ENCODE measurements at regions not wholly inside any gene's neighbourhood (a gene's known extent, or its start where the extent isn't known, plus 50 kb on each side); places are given as distances from the start of the nearest gene placed in this dataset.

DNA sequence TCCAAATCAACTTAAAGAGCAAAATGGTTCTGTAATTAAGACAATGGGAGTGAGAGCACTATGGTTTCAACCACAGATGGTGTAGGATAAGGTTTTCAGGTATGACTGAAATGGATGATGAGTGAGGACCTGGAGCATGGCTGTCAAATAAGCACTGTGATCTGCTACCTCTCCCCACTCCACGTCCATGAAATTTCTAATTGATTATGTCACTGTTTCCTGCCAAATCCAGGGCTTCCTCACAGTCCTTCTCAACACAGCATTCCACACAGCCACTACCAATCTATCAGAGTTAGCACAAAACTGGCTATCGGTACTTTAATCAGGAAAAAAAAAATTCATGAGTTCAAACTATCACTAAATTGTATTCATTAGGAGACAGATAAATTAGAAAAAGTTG, 420.4 kb upstream of the WWC1 start:
- H3K4ac ChIP-seq (ENCODE audit: low read depth, low read length), result no peak overlapping the region
- DNase-seq, result no peak
- H3K36me3 ChIP-seq (ENCODE audit: control insufficient read depth in 1 of 2, insufficient read depth in 2 of 2, low read length in 2 of 2), result no peaks in the 10 kb centered on the region
- no peaks in the 10 kb centered on the region for H3K79me2 ChIP-seq (ENCODE audit: control insufficient read depth, insufficient read depth, low read length, poor library complexity)
- H3K14ac ChIP-seq (ENCODE audit: low read length), result no peak overlapping the region
- no peak overlapping the region for H3K4me2 ChIP-seq (ENCODE audit: low read length)
- no peak overlapping the region for H3K23ac ChIP-seq (ENCODE audit: low read length)
- H3K4me1 ChIP-seq (ENCODE audit: control insufficient read depth in 1 of 2, insufficient read depth in 2 of 2, low read length in 2 of 2), result peaks cover 2 to 3% of the 10 kb centered on the region in 2 experiments
- no peak overlapping the region for H2BK5ac ChIP-seq (ENCODE audit: low read depth, low read length, poor library complexity)
- H3K9ac ChIP-seq (ENCODE audit: low read length), result no peak overlapping the region
- no peak overlapping the region for H2AFZ ChIP-seq (ENCODE audit: insufficient read depth, low read length, poor library complexity)
- no peak overlapping the region for H3K4me3 ChIP-seq (ENCODE audit: low read depth, low read length)
- H3K27me3 ChIP-seq (ENCODE audit: insufficient read depth, low read length), result no peaks in the 10 kb centered on the region
- WGBS (ENCODE audit: extremely low coverage, insufficient coverage, insufficient read length), result no CpG with 5 or more reads among the region's 2 CpGs
- H2BK12ac ChIP-seq (ENCODE audit: low read length), result no peak overlapping the region
- no peaks in the 10 kb centered on the region for H3K79me1 ChIP-seq (ENCODE audit: low read length)
- no peak overlapping the region for H3K27ac ChIP-seq (ENCODE audit: low read depth, low read length)
- no peak overlapping the region for H2BK120ac ChIP-seq (ENCODE audit: insufficient read depth, low read length, poor library complexity)
- H4K91ac ChIP-seq (ENCODE audit: low read depth, low read length), result no peak overlapping the region
- H3K18ac ChIP-seq (ENCODE audit: low read length), result no peak overlapping the region
- no peaks in the 10 kb centered on the region for H3K9me3 ChIP-seq (ENCODE audit: insufficient read depth, low read depth, low read length)
- H2AK5ac ChIP-seq (ENCODE audit: low read length), result no peak overlapping the region
- H4K12ac ChIP-seq (ENCODE audit: low read depth, low read length), result no peak overlapping the region
- no peak overlapping the region for H4K8ac ChIP-seq (ENCODE audit: low read depth, low read length)

DNA sequence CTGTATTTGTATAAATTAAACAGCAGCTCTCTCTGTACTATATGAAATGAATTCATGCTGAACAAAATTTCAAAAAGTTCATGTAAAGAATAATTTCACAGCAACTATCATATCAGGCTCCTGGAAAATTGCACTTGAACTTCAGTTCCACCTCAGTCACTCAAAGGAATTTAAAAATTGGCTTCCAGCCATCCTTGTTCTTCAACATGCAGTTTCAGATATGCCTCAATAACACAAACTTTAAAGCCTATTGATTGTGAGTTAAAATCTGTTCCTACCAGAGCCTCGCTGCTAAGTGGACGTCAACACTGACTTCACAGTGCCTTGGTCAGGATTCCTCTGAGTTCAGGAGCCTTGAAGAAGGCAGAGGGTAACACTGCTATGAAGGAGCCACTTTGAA, 418.7 kb upstream of the WWC1 start:
- Histone ChIP-seq H3K4me2 (ENCODE audit: low read length) (no peak overlapping the region), H3K79me1 (ENCODE audit: low read length) (no peaks in the 10 kb centered on the region), H3K36me3 (ENCODE audit: control insufficient read depth in 1 of 2, insufficient read depth in 2 of 2, low read length in 2 of 2) (no peaks in the 10 kb centered on the region), H2BK5ac (ENCODE audit: low read depth, low read length, poor library complexity) (no peak overlapping the region), H3K9ac (ENCODE audit: low read length) (no peak overlapping the region), H3K9me3 (ENCODE audit: insufficient read depth, low read depth, low read length) (no peaks in the 10 kb centered on the region), H3K27me3 (ENCODE audit: insufficient read depth, low read length) (no peaks in the 10 kb centered on the region), H3K4me1 (ENCODE audit: control insufficient read depth in 1 of 2, insufficient read depth in 2 of 2, low read length in 2 of 2) (peaks cover 2 to 3% of the 10 kb centered on the region in 2 experiments), H4K91ac (ENCODE audit: low read depth, low read length) (no peak overlapping the region), H2AK5ac (ENCODE audit: low read length) (no peak overlapping the region), H3K4ac (ENCODE audit: low read depth, low read length) (no peak overlapping the region), H3K27ac (ENCODE audit: low read depth, low read length) (no peak overlapping the region), H4K12ac (ENCODE audit: low read depth, low read length) (no peak overlapping the region), H3K79me2 (ENCODE audit: control insufficient read depth, insufficient read depth, low read length, poor library complexity) (no peaks in the 10 kb centered on the region), H3K18ac (ENCODE audit: low read length) (no peak overlapping the region), H4K8ac (ENCODE audit: low read depth, low read length) (no peak overlapping the region), H3K23ac (ENCODE audit: low read length) (no peak overlapping the region), H3K14ac (ENCODE audit: low read length) (no peak overlapping the region), H2BK120ac (ENCODE audit: insufficient read depth, low read length, poor library complexity) (no peak overlapping the region), H2BK12ac (ENCODE audit: low read length) (no peak overlapping the region), H3K4me3 (ENCODE audit: low read depth, low read length) (no peak overlapping the region), H2AFZ (ENCODE audit: insufficient read depth, low read length, poor library complexity) (no peak overlapping the region)
- DNase-seq, result no peak
- no CpG with 5 or more reads among the region's 2 CpGs for WGBS (ENCODE audit: extremely low coverage, insufficient coverage, insufficient read length)

DNA sequence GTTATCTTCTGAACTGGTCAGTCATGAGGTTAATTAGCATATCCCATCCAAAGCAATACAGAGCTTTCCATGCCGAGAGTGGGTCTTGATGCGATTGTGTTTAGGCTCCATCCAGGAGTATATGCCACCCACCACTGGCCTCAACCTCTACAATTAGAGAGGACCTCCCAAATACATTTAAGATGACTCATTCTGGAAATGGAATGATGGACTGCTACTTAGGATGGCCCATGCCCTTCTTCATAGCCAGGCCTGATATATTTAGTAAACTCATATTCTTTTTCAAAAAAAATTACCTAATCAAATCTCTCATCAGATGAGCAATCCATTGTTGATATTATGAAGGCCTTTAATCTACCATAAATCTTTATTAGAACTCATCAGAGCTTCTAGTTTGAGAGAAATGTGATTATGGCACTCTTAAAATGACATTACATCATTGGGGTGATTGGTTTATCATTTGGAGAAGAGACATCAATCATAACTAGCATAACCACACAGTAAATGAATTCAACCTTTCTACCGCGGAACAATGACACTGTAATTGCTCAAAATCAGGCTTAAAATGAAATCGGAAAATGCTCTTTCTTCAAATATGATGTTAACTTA, 414.2 kb upstream of the WWC1 start:
- Histone ChIP-seq H3K79me1 (ENCODE audit: low read length) (no peaks in the 10 kb centered on the region), H3K4ac (ENCODE audit: low read depth, low read length) (no peak overlapping the region), H3K14ac (ENCODE audit: low read length) (no peak overlapping the region), H2AK5ac (ENCODE audit: low read length) (no peak overlapping the region), H4K12ac (ENCODE audit: low read depth, low read length) (no peak overlapping the region), H3K4me3 (ENCODE audit: low read depth, low read length) (no peak overlapping the region), H3K4me2 (ENCODE audit: low read length) (no peak overlapping the region), H2BK5ac (ENCODE audit: low read depth, low read length, poor library complexity) (no peak overlapping the region), H3K79me2 (ENCODE audit: control insufficient read depth, insufficient read depth, low read length, poor library complexity) (no peaks in the 10 kb centered on the region), H3K36me3 (ENCODE audit: control insufficient read depth in 1 of 2, insufficient read depth in 2 of 2, low read length in 2 of 2) (no peaks in the 10 kb centered on the region), H3K23ac (ENCODE audit: low read length) (no peak overlapping the region), H4K8ac (ENCODE audit: low read depth, low read length) (no peak overlapping the region), H2BK120ac (ENCODE audit: insufficient read depth, low read length, poor library complexity) (no peak overlapping the region), H3K27me3 (ENCODE audit: insufficient read depth, low read length) (no peaks in the 10 kb centered on the region), H3K9ac (ENCODE audit: low read length) (no peak overlapping the region), H2BK12ac (ENCODE audit: low read length) (no peak overlapping the region), H3K27ac (ENCODE audit: low read depth, low read length) (no peak overlapping the region), H3K18ac (ENCODE audit: low read length) (no peak overlapping the region), H3K9me3 (ENCODE audit: insufficient read depth, low read depth, low read length) (no peaks in the 10 kb centered on the region), H2AFZ (ENCODE audit: insufficient read depth, low read length, poor library complexity) (no peak overlapping the region), H3K4me1 (ENCODE audit: control insufficient read depth in 1 of 2, insufficient read depth in 2 of 2, low read length in 2 of 2) (no peaks in the 10 kb centered on the region), H4K91ac (ENCODE audit: low read depth, low read length) (no peak overlapping the region)
- no CpG with 5 or more reads among the region's 5 CpGs for WGBS (ENCODE audit: extremely low coverage, insufficient coverage, insufficient read length)
- DNase-seq, result no peak

DNA sequence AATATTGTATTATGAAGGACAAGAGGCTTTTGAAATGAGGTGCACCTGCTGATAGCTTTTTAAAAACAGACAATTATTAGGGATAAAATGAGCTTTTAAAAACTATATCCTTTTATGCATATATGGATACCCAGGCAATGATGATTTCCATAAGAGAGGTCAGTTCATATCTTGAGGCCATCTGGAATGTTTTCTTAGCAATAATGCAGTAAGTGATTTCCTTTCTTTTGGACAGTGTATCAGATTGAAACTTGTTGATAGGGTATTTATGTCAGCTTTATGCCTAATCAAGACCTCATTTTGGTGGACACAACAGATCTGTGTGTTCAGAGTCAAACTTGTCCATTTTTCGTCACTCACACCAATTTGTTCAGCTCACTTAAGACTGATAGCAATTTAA, 413.5 kb upstream of the WWC1 start:
- Histone ChIP-seq H3K4me2 (ENCODE audit: low read length) (no peak overlapping the region), H3K9ac (ENCODE audit: low read length) (no peak overlapping the region), H3K79me2 (ENCODE audit: control insufficient read depth, insufficient read depth, low read length, poor library complexity) (no peaks in the 10 kb centered on the region), H2AK5ac (ENCODE audit: low read length) (no peak overlapping the region), H3K36me3 (ENCODE audit: control insufficient read depth in 1 of 2, insufficient read depth in 2 of 2, low read length in 2 of 2) (no peaks in the 10 kb centered on the region), H2AFZ (ENCODE audit: insufficient read depth, low read length, poor library complexity) (no peak overlapping the region), H3K23ac (ENCODE audit: low read length) (no peak overlapping the region), H3K9me3 (ENCODE audit: insufficient read depth, low read depth, low read length) (no peaks in the 10 kb centered on the region), H3K4me1 (ENCODE audit: control insufficient read depth in 1 of 2, insufficient read depth in 2 of 2, low read length in 2 of 2) (no peaks in the 10 kb centered on the region), H2BK5ac (ENCODE audit: low read depth, low read length, poor library complexity) (no peak overlapping the region), H2BK120ac (ENCODE audit: insufficient read depth, low read length, poor library complexity) (no peak overlapping the region), H2BK12ac (ENCODE audit: low read length) (no peak overlapping the region), H3K4ac (ENCODE audit: low read depth, low read length) (no peak overlapping the region), H3K27me3 (ENCODE audit: insufficient read depth, low read length) (no peaks in the 10 kb centered on the region), H4K8ac (ENCODE audit: low read depth, low read length) (no peak overlapping the region), H3K27ac (ENCODE audit: low read depth, low read length) (no peak overlapping the region), H3K79me1 (ENCODE audit: low read length) (no peaks in the 10 kb centered on the region), H4K12ac (ENCODE audit: low read depth, low read length) (no peak overlapping the region), H3K4me3 (ENCODE audit: low read depth, low read length) (no peak overlapping the region), H3K18ac (ENCODE audit: low read length) (no peak overlapping the region), H3K14ac (ENCODE audit: low read length) (no peak overlapping the region), H4K91ac (ENCODE audit: low read depth, low read length) (no peak overlapping the region)
- no CpG with 5 or more reads among the region's 1 CpG for WGBS (ENCODE audit: extremely low coverage, insufficient coverage, insufficient read length)
- DNase-seq, result no peak

Measured in trophoblast cell (in vitro differentiated cells and primary cell).